ENCODE measurements at regions not wholly inside any gene's neighbourhood (a gene's known extent, or its start where the extent isn't known, plus 50 kb on each side); places are given as distances from the start of the nearest gene placed in this dataset.

GRCh38 chr2:63699549-63699839 is 110.7 kb downstream of the MDH1 start:
- TF ChIP-seq CTCF (IDR thresholded peaks at IDR 0.05 in 4 of 5, conservative IDR thresholded peaks at IDR 0.05 in 1 of 5) = no peak
- no peak for TF ChIP-seq POLR2A (IDR thresholded peaks at IDR 0.05)

All from gastrocnemius medialis (tissue), 4 donors.